Gastroesophageal sphincter (tissue), 3 donors: ENCODE measurements at regions not wholly inside any gene's neighbourhood (a gene's known extent, or its start where the extent isn't known, plus 50 kb on each side); places are given as distances from the start of the nearest gene placed in this dataset.

Source experiments
- POLR2A ChIP-seq, 2 donors: fragments of 450-650 bp; IDR thresholded peaks; one replicate each; pipeline ENCODE4 v1.6.1; 2017; ENCODE audit warnings: antibody characterized with exemption in 2 of 2, mild to moderate bottlenecking in 2 of 2, moderate library complexity in 1 of 2
- TF ChIP-seq, protein P1 (sequence below), 4 experiments: fragments of 200-600 bp in 2 of 4; fragments of 450-650 bp in 2 of 4; sonication (generic) in 1 of 4; IDR thresholded peaks; one replicate each; pipeline ENCODE4 v1.5.1; 2017 to 2019; ENCODE audit warnings: antibody characterized with exemption in 4 of 4, mild to moderate bottlenecking in 2 of 4, moderate library complexity in 2 of 4

DNA sequence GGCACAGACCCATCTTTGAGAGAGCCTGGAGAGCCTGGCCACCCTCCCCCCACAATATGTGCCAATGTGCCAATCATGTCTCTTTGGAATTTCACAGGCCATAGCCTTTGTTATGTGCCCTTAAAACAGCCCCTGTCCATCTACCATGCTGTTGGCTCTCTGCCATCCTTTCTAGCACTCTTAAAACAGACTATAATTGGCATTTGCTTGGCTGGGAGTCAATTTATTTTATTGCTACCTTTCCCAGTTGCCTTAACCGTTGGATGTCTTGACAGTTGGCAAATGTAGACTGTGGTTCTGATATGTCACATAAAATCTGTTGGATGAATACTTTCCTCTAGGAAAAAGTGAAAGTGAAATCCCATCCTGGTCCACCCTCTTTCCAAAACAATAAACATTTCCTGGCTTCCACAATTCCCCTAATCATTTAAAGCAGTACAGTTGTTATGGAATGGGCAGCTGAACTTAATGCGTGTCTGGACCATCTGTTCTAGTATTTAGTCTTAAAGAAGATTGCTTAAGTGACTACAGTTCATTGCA is 394.0 kb downstream of the KCNJ2 start:
- TF ChIP-seq, protein P1, sequence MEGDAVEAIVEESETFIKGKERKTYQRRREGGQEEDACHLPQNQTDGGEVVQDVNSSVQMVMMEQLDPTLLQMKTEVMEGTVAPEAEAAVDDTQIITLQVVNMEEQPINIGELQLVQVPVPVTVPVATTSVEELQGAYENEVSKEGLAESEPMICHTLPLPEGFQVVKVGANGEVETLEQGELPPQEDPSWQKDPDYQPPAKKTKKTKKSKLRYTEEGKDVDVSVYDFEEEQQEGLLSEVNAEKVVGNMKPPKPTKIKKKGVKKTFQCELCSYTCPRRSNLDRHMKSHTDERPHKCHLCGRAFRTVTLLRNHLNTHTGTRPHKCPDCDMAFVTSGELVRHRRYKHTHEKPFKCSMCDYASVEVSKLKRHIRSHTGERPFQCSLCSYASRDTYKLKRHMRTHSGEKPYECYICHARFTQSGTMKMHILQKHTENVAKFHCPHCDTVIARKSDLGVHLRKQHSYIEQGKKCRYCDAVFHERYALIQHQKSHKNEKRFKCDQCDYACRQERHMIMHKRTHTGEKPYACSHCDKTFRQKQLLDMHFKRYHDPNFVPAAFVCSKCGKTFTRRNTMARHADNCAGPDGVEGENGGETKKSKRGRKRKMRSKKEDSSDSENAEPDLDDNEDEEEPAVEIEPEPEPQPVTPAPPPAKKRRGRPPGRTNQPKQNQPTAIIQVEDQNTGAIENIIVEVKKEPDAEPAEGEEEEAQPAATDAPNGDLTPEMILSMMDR (IDR thresholded peaks at IDR 0.05) = no peak
- no peak for TF ChIP-seq POLR2A (IDR thresholded peaks at IDR 0.05)
